Renal cortex interstitium (tissue), 11 donors: ENCODE measurements at regions not wholly inside any gene's neighbourhood (a gene's known extent, or its start where the extent isn't known, plus 50 kb on each side); places are given as distances from the start of the nearest gene placed in this dataset.
"Not testable (repeated sequence)": the region's sequence is repeated elsewhere in the genome, so short reads cannot be mapped to it uniquely, and the experiment has no call there.

Experiments
- DNase-seq, 11 donors: peaks; one replicate each; pipeline ENCODE4 v3.0.0-alpha.2; 2013; ENCODE audit warnings: low read depth in 9 of 11, low spot score in 4 of 11; ENCODE audit errors: extremely low read depth in 1 of 11

DNA sequence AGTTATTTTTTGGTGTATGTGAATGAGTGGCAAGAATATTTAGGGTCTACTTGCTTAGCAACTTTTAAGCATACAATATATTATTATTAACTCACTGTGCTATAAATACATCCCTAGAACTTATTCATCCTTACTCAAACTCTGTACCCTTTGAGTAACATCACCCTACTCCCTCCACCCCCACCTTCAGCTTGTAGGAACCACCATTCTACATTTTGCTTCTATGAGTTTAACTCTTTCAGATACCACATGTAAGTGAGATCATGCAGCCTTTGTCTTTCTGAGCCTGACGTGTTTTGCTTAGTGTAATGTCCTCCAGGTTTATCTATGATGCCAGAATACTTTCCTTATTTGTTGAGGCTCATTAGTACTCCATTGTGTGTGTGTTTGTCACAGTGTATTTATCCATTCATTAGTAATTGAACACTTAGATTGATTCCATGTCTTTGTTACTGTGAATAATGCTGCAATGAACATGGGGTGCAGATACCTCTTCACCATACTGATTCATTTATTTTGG, 526.9 kb downstream of the PYDC2 start:
- no peak for DNase-seq

- DNase-seq, result not testable (repeated sequence)
These were observed 533.0 kb downstream of the PYDC2 start for GRCh38 chr3:191993952-191994351.

GRCh38 chr3:191997093-191997492, 536.1 kb downstream of the PYDC2 start:
- no peak for DNase-seq

DNA sequence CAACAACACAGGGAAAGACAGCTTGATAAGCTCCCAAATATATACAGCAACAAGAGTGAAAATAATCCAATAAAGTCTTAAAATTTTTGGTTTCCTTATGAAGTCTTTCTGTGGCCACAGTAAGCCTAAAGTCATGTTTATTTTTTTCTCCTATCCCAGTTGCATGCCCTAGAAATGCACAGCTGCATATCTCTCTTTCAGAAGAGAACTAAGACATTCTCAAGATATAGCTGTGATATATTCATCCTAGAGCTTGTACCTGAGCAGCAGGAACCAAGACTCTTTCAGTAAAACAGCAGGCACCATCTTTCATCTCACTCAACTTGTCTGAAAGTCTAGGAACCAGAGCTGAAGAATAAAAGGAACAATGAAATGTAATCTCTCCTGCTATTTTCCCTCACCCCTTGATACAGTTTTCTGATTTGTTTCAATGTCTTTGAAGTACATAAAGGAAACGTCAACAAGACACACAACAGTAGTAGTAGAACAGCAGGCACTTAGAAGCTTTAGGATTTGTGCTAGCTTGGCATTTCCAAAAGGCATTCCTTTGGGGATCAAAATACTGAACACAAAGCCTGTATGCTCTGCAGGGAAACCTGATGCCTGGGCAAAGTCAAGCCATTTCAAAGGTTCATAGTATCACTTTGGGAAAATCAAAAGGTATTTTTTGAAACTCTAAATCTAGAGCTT, 536.8 kb downstream of the PYDC2 start:
- DNase-seq, result no peak

- no peak for DNase-seq
These were observed 540.3 kb downstream of the PYDC2 start for GRCh38 chr3:192001218-192001617.

DNA sequence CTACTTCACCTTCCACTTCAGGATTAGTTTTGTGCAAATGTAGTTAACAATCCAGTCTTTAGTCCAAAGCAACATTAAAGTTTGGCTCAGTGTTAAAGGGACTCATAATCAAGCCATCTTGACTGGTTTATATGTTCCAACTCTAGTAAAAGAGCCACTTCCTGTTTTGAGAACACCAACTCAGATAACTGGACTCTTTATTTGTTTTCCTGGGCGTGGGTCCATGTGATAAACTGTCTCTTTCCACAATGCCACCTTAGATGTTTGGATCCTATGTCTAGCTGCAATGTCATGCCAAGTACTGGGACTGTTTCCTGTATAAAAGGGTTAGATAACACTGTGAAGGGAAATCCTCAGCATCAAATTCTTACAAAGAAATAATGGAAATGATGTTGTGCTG, 545.0 kb downstream of the PYDC2 start:
- no peak for DNase-seq

- DNase-seq, result no peak
These were observed 548.9 kb downstream of the PYDC2 start for GRCh38 chr3:192009903-192010302.

- DNase-seq, result no peak
These were observed 549.5 kb downstream of the PYDC2 start for GRCh38 chr3:192010490-192010889.

DNA sequence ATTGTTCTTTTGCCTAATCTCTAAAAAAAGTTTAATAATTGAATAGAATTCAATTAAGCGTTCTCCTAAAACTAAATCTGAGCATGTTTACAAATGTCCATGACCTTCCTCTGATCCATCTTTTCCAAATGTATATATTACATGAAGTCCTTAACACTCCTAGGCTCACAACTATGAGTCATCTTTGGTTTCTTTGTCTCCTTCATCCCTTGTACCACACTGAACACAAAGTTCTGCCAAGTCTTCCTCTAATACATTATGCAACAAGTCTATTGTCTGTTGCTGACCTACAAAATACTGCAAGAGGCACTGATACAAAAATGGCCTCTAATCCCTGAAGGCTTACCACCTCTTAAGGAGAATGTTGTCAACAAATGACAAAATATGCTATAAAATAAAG, 550.2 kb downstream of the PYDC2 start:
- no peak for DNase-seq

GRCh38 chr3:192013110-192013509, 552.1 kb downstream of the PYDC2 start:
- DNase-seq, result no peak

DNA sequence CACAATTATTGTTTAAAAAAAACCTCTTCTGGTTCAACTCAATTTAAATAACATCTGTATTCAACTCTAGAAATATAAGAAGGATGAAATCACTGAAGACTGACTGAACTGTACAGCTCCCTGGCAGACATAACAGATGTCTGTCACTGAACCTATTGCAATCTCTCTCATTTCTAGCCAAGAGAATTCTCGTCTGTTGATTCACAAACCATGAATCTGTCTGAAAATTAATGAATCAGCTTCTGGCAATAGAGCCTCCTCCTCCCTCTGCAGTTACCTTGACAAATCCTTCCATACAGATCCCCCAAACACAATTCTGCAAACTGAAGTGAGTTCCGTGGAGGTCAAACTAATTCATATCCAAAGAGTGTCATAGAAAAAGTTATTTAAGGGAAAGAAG, 561.4 kb downstream of the PYDC2 start:
- no peak for DNase-seq

DNA sequence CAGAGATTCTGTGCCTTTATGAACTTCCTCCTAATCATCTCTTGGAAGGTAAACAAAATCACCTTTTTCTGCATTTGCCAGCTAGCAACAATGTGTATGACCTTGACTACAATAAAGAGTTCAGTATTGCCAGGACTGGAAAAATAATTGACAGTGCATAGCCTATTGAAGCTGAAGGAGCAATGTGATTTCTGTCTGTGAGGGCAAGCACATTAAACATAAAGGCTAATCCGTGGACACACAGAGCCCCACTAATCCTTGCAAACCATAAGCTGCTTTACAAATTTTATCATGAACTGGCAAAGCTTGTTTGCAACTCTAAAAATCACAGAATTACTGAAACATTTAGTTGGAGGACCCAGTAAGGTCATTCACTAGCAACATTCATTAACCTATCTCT, 563.8 kb downstream of the PYDC2 start:
- no peak for DNase-seq

DNA sequence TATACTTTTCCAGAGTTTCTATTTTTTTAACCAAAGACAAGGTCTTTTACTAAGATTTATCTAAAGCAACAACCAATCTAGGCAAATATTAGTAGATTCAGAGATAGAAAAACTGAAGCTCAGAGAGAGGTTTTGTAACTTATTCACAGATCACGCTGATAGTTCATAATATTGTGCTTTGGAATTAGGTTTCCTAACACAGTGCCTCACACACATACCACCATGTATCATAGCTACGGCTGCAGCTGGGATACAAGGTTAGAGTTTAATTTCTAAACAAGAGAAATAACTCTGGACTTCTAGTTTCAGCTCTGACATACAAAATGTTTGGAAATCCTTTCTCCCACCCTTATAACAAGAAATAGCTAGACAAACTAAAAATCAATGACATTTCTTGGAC, 565.7 kb downstream of the PYDC2 start:
- DNase-seq, result no peak

- no peak for DNase-seq
These were observed 571.0 kb downstream of the PYDC2 start for GRCh38 chr3:192031941-192032340.

GRCh38 chr3:192033246-192033645, 572.3 kb downstream of the PYDC2 start:
- DNase-seq, result no peak

- no peak for DNase-seq
These were observed 577.8 kb downstream of the PYDC2 start for GRCh38 chr3:192038726-192039125.

DNA sequence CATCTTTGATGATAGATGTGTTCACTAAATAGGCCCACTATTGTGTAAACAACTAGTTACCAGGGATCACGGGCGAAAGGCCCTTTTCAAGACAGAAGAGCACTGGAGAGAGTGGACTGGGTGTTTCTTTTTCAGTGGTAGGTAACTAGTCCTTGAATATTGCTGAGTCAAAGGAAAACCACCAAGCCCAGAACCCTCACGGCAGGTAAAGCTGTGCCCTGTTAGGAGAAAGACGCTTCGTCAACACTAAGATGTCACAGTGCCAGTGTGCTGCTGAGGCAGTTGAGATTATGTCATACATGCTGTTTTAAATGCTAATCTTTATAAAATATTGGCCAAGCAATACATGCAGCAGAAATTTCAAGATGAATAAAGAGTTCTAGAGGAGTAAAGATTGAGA, 578.6 kb downstream of the PYDC2 start:
- no peak for DNase-seq

DNA sequence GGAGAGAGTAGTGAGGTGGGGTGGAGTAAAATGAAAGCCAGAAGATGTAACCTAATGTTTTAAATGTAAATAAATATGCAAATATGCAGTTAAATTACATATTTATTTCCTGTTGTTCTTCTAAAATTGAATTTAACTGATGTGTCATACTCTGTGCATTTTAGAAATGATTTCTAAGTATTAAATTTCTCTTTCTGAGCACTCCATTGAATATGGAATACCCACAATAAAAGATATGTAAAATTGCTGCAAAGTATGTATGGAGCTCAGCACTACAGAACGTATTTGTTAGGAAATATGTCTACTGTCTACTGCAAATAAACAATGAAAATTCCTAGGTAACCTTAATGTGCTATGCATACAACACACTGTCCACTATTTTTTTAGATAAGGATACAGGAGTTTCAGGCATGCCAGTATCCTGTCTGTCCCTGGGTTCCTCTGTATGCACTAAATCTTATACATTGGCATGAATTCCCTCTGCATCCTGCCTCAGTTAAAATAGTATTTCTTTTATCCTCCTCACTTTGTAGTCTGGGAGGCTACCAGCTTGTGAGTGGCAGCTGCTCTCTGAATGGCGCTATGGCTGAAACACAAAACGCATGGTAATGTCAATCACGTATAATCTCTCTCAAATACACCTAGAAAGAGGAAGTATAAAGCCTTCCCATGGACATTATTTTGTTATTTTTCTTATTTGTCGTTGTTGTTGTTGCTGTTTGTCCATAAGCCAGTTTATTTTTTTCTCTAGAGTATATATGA, 579.5 kb downstream of the PYDC2 start:
- no peak for DNase-seq

- no peak for DNase-seq
These were observed 581.2 kb downstream of the PYDC2 start for GRCh38 chr3:192042116-192042515.

DNA sequence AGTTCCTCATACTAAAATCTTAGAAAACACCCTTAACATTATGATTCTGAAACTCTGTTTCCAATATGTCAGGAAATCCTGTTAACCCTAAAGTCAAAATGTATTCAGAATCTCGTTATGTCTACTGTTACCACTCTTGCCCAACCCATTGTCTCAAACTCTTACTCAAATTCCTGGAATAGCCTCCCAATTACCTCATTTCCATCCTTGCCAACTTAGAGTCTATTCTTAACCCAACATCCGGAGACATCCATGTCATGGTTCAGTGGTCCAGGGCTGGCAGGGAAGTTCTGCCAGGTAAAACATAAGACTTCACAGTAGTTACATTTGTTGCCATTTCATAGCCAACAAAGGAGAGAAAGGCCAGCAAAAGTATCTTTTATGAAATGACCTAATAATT, 593.9 kb downstream of the PYDC2 start:
- no peak for DNase-seq

GRCh38 chr3:192055946-192056345, 595.0 kb downstream of the PYDC2 start:
- DNase-seq, result no peak
